CD8-positive, alpha-beta memory T cell (primary cell): ENCODE measurements at regions not wholly inside any gene's neighbourhood (a gene's known extent, or its start where the extent isn't known, plus 50 kb on each side); places are given as distances from the start of the nearest gene placed in this dataset.
"Not testable (repeated sequence)": the region's sequence is repeated elsewhere in the genome, so short reads cannot be mapped to it uniquely, and the experiment has no call there.

Experiments
- CTCF ChIA-PET: fragments of 350-600 bp; sonication (Branson Sonifier 250); formaldehyde crosslinking; loops from one replicate; lab custom pipeline; 2021; ENCODE audit warnings: antibody characterized with exemption; lab: Charles Lee
- POLR2A ChIA-PET: fragments of 350-600 bp; sonication (Branson Sonifier 250); formaldehyde crosslinking; loops from one replicate; lab custom pipeline; 2021; ENCODE audit warnings: antibody characterized with exemption; lab: Charles Lee
- DNase-seq, 5 donors: peaks; one replicate each; pipeline versions ENCODE4 v3.0.0 to v3.0.0-alpha.2; 2020 to 2022; ENCODE audit warnings: mixed read lengths in 1 of 5
- H3K27ac ChIP-seq: one replicate; pipeline ENCODE4 v1.7.0; 2013; ENCODE audit warnings: low read depth, mild to moderate bottlenecking, low read length, moderate library complexity
- H3K27me3 ChIP-seq: 2 replicates; pipeline ENCODE4 v1.7.0; 2013; ENCODE audit warnings: low read length, mild to moderate bottlenecking; ENCODE audit not compliant: insufficient read depth, poor library complexity, severe bottlenecking
- H3K36me3 ChIP-seq: 2 replicates; pipeline ENCODE4 v1.7.0; 2013; ENCODE audit warnings: mild to moderate bottlenecking, low read length, moderate library complexity; ENCODE audit not compliant: insufficient read depth
- H3K4me1 ChIP-seq: 2 replicates; pipeline ENCODE4 v1.7.0; 2013; ENCODE audit warnings: mild to moderate bottlenecking, low read length, moderate library complexity; ENCODE audit not compliant: insufficient read depth
- H3K4me3 ChIP-seq: 2 replicates; pipeline ENCODE4 v1.7.0; 2013; ENCODE audit warnings: mild to moderate bottlenecking, low read length
- H3K9me3 ChIP-seq: 2 replicates; pipeline ENCODE4 v1.7.0; 2013; ENCODE audit warnings: mild to moderate bottlenecking, low read length
- H3K27ac Mint-ChIP-seq, 8 donors: one replicate each; pipeline ENCODE4 v1.8.0; 2020 to 2021; ENCODE audit warnings: mixed read lengths in 8 of 8, mild to moderate bottlenecking in 6 of 8, inconsistent platforms in 3 of 8, moderate library complexity in 3 of 8
- H3K27me3 Mint-ChIP-seq, 2 donors: one replicate each; pipeline ENCODE4 v1.8.0; 2020 to 2021; ENCODE audit warnings: mixed read lengths in 2 of 2, mild to moderate bottlenecking in 1 of 2, moderate library complexity in 1 of 2
- H3K36me3 Mint-ChIP-seq, 3 donors: one replicate each; pipeline ENCODE4 v1.8.0; 2020 to 2021; ENCODE audit warnings: mixed read lengths in 3 of 3, inconsistent platforms in 1 of 3, mild to moderate bottlenecking in 1 of 3
- H3K4me1 Mint-ChIP-seq, 3 donors: one replicate each; pipeline ENCODE4 v1.8.0; 2020 to 2021; ENCODE audit warnings: mixed read lengths in 3 of 3, inconsistent platforms in 1 of 3, mild to moderate bottlenecking in 1 of 3
- H3K4me3 Mint-ChIP-seq, 7 donors: one replicate each; pipeline ENCODE4 v1.8.0; 2020 to 2021; ENCODE audit warnings: mixed read lengths in 7 of 7, mild to moderate bottlenecking in 6 of 7, moderate library complexity in 4 of 7, inconsistent platforms in 2 of 7
- H3K9me3 Mint-ChIP-seq, 5 donors: one replicate each; pipeline ENCODE4 v1.8.0; 2020 to 2022; ENCODE audit warnings: mixed read lengths in 5 of 5, mild to moderate bottlenecking in 3 of 5, moderate library complexity in 2 of 5, inconsistent platforms in 1 of 5

GRCh38 chr12:73699318-73699717, 838.3 kb upstream of the ATXN7L3B start:
- Histone ChIP-seq H3K4me1 (no peaks in the 10 kb centered on the region), H3K36me3 (no peaks in the 10 kb centered on the region), H3K27me3 (no peaks in the 10 kb centered on the region), H3K4me3 (no peak overlapping the region), H3K9me3 (no peaks in the 10 kb centered on the region), H3K27ac (no peak overlapping the region)
- DNase-seq: no peak
- ChIA-PET POLR2A (no interaction called here), CTCF (no interaction called here)
- H3K4me1 Mint-ChIP-seq: no peaks in the 10 kb centered on the region
- no peak overlapping the region for H3K27ac Mint-ChIP-seq
- no peaks in the 10 kb centered on the region for H3K27me3 Mint-ChIP-seq
- no peaks in the 10 kb centered on the region for H3K36me3 Mint-ChIP-seq
- H3K4me3 Mint-ChIP-seq: no peak overlapping the region
- H3K9me3 Mint-ChIP-seq: peaks cover 3 to 4% (median 4%) of the 10 kb centered on the region in 5 donors

GRCh38 chr12:73714655-73715054, 823.0 kb upstream of the ATXN7L3B start:
- H3K9me3 Mint-ChIP-seq: peaks cover 0 to 7% (median 1%) of the 10 kb centered on the region in 5 donors
- no peaks in the 10 kb centered on the region for H3K9me3 ChIP-seq
- H3K4me3 Mint-ChIP-seq: no peak overlapping the region
- H3K27ac ChIP-seq: no peak overlapping the region
- no peaks in the 10 kb centered on the region for H3K27me3 Mint-ChIP-seq
- no peak overlapping the region for H3K27ac Mint-ChIP-seq
- no peaks in the 10 kb centered on the region for H3K27me3 ChIP-seq
- no peaks in the 10 kb centered on the region for H3K36me3 ChIP-seq
- no peak for DNase-seq
- CTCF ChIA-PET: no interaction called here
- H3K36me3 Mint-ChIP-seq: no peaks in the 10 kb centered on the region
- H3K4me1 Mint-ChIP-seq: no peaks in the 10 kb centered on the region
- POLR2A ChIA-PET: no interaction called here
- no peaks in the 10 kb centered on the region for H3K4me1 ChIP-seq
- no peak overlapping the region for H3K4me3 ChIP-seq

GRCh38 chr12:73716143-73716542, 821.5 kb upstream of the ATXN7L3B start:
- H3K27me3 Mint-ChIP-seq, CTCF ChIA-PET, H3K4me3 ChIP-seq, H3K27ac Mint-ChIP-seq, DNase-seq, H3K4me1 ChIP-seq, H3K27ac ChIP-seq, H3K9me3 ChIP-seq, H3K4me3 Mint-ChIP-seq, H3K27me3 ChIP-seq, H3K36me3 Mint-ChIP-seq, H3K4me1 Mint-ChIP-seq, H3K36me3 ChIP-seq, POLR2A ChIA-PET: not testable (repeated sequence)
- peaks cover 0 to 11% (median 2%) of the 10 kb centered on the region in 5 donors for H3K9me3 Mint-ChIP-seq

GRCh38 chr12:73719223-73719622, 818.4 kb upstream of the ATXN7L3B start:
- Mint-ChIP-seq H3K27ac (no peak overlapping the region), H3K27me3 (no peaks in the 10 kb centered on the region), H3K36me3 (no peaks in the 10 kb centered on the region), H3K4me3 (no peak overlapping the region), H3K9me3 (peaks cover 0 to 15% (median 0%) of the 10 kb centered on the region in 5 donors), H3K4me1 (no peaks in the 10 kb centered on the region)
- ChIA-PET CTCF (no interaction called here), POLR2A (no interaction called here)
- Histone ChIP-seq H3K36me3 (no peaks in the 10 kb centered on the region), H3K27ac (no peak overlapping the region), H3K27me3 (no peaks in the 10 kb centered on the region), H3K9me3 (no peaks in the 10 kb centered on the region), H3K4me1 (no peaks in the 10 kb centered on the region), H3K4me3 (no peak overlapping the region)
- DNase-seq: no peak

- CTCF ChIA-PET: no interaction called here
- H3K4me1 ChIP-seq: no peaks in the 10 kb centered on the region
- H3K27me3 ChIP-seq: no peaks in the 10 kb centered on the region
- H3K4me3 ChIP-seq: no peak overlapping the region
- H3K4me1 Mint-ChIP-seq: no peaks in the 10 kb centered on the region
- H3K9me3 ChIP-seq: no peaks in the 10 kb centered on the region
- H3K27ac ChIP-seq: no peak overlapping the region
- peaks cover 0 to 12% (median 2%) of the 10 kb centered on the region in 5 donors for H3K9me3 Mint-ChIP-seq
- H3K36me3 ChIP-seq: no peaks in the 10 kb centered on the region
- POLR2A ChIA-PET: no interaction called here
- no peak for DNase-seq
- H3K27ac Mint-ChIP-seq: no peak overlapping the region
- H3K4me3 Mint-ChIP-seq: no peak overlapping the region
- no peaks in the 10 kb centered on the region for H3K36me3 Mint-ChIP-seq
- H3K27me3 Mint-ChIP-seq: no peaks in the 10 kb centered on the region
Measured at GRCh38 chr12:73726881-73727280, 810.8 kb upstream of the ATXN7L3B start.

- Mint-ChIP-seq H3K4me1 (no peaks in the 10 kb centered on the region), H3K9me3 (peaks cover 0 to 9% (median 2%) of the 10 kb centered on the region in 5 donors), H3K27me3 (no peaks in the 10 kb centered on the region), H3K36me3 (no peaks in the 10 kb centered on the region), H3K27ac (no peak overlapping the region), H3K4me3 (no peak overlapping the region)
- Histone ChIP-seq H3K4me1 (no peaks in the 10 kb centered on the region), H3K36me3 (no peaks in the 10 kb centered on the region), H3K27me3 (no peaks in the 10 kb centered on the region), H3K27ac (no peak overlapping the region), H3K9me3 (no peaks in the 10 kb centered on the region), H3K4me3 (no peak overlapping the region)
- CTCF ChIA-PET: no interaction called here
- no peak for DNase-seq
- POLR2A ChIA-PET: no interaction called here
Measured at GRCh38 chr12:73731658-73732057, 806.0 kb upstream of the ATXN7L3B start.

GRCh38 chr12:73769337-73769736, 768.3 kb upstream of the ATXN7L3B start:
- no peaks in the 10 kb centered on the region for H3K4me1 Mint-ChIP-seq
- no peak overlapping the region for H3K4me3 ChIP-seq
- no peak overlapping the region for H3K4me3 Mint-ChIP-seq
- no peaks in the 10 kb centered on the region for H3K36me3 ChIP-seq
- ChIA-PET CTCF (no interaction called here), POLR2A (no interaction called here)
- H3K9me3 ChIP-seq: no peaks in the 10 kb centered on the region
- H3K27me3 Mint-ChIP-seq: no peaks in the 10 kb centered on the region
- no peaks in the 10 kb centered on the region for H3K27me3 ChIP-seq
- no peak for DNase-seq
- no peaks in the 10 kb centered on the region for H3K4me1 ChIP-seq
- no peak overlapping the region for H3K27ac Mint-ChIP-seq
- no peak overlapping the region for H3K27ac ChIP-seq
- H3K9me3 Mint-ChIP-seq: peaks cover 0 to 14% (median 3%) of the 10 kb centered on the region in 5 donors
- no peaks in the 10 kb centered on the region for H3K36me3 Mint-ChIP-seq

GRCh38 chr12:73798523-73798922, 739.1 kb upstream of the ATXN7L3B start:
- H3K4me3 ChIP-seq: no peak overlapping the region
- CTCF ChIA-PET: no interaction called here
- H3K27me3 ChIP-seq: no peaks in the 10 kb centered on the region
- Mint-ChIP-seq H3K27ac (peak overlapping the region in 1 of 8 donors; percentile 32), H3K27me3 (no peaks in the 10 kb centered on the region), H3K9me3 (peaks cover 7 to 17% (median 12%) of the 10 kb centered on the region in 5 donors), H3K4me3 (no peak overlapping the region), H3K4me1 (no peaks in the 10 kb centered on the region), H3K36me3 (no peaks in the 10 kb centered on the region)
- no peak overlapping the region for H3K27ac ChIP-seq
- POLR2A ChIA-PET: no interaction called here
- no peaks in the 10 kb centered on the region for H3K4me1 ChIP-seq
- no peak for DNase-seq
- H3K36me3 ChIP-seq: no peaks in the 10 kb centered on the region
- H3K9me3 ChIP-seq: no peaks in the 10 kb centered on the region
